ENCODE measurements at regions not wholly inside any gene's neighbourhood (a gene's known extent, or its start where the extent isn't known, plus 50 kb on each side); places are given as distances from the start of the nearest gene placed in this dataset.
"Not testable (repeated sequence)": the region's sequence is repeated elsewhere in the genome, so short reads cannot be mapped to it uniquely, and the experiment has no call there.

DNA sequence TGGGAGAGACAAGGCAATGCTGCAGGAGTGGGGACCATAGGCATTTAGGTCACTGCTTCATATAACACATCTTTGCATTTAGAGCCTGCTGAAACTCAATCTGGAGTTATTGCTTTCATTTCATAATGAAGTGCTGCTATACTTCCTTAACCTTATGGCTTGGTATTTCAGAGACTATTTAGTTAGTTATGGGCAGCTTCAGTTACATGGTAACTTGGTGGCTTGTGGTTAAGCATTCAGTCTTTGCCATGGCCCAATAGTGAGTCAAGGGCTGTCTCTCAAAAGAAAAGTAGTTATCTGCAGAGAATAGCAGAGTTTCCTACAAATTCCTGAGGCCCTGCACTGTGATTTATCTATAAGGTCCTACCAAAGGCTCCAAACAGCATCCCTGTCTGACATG is 271.6 kb downstream of the ZFY start:
- TF ChIP-seq, protein P1, sequence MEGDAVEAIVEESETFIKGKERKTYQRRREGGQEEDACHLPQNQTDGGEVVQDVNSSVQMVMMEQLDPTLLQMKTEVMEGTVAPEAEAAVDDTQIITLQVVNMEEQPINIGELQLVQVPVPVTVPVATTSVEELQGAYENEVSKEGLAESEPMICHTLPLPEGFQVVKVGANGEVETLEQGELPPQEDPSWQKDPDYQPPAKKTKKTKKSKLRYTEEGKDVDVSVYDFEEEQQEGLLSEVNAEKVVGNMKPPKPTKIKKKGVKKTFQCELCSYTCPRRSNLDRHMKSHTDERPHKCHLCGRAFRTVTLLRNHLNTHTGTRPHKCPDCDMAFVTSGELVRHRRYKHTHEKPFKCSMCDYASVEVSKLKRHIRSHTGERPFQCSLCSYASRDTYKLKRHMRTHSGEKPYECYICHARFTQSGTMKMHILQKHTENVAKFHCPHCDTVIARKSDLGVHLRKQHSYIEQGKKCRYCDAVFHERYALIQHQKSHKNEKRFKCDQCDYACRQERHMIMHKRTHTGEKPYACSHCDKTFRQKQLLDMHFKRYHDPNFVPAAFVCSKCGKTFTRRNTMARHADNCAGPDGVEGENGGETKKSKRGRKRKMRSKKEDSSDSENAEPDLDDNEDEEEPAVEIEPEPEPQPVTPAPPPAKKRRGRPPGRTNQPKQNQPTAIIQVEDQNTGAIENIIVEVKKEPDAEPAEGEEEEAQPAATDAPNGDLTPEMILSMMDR (IDR thresholded peaks at IDR 0.05) = not testable (repeated sequence)
- not testable (repeated sequence) for TF ChIP-seq POLR2A (IDR thresholded peaks at IDR 0.05)
